Mucosa of descending colon (tissue), 3 donors: ENCODE measurements at regions not wholly inside any gene's neighbourhood (a gene's known extent, or its start where the extent isn't known, plus 50 kb on each side); places are given as distances from the start of the nearest gene placed in this dataset.

Experiments
- ATAC-seq: fragments of 200-7000 bp; cut with Tn5 transposase; one replicate; pipeline ENCODE4 v1.9.1; 2020; ENCODE audit warnings: mild to moderate bottlenecking, moderate library complexity
- DNase-seq, 3 donors: peaks; one replicate each; pipeline ENCODE4 v3.0.0-alpha.2; 2020
- H3K36me3 ChIP-seq: fragments of 200-600 bp; one replicate; pipeline ENCODE4 v1.8.0; 2021; ENCODE audit warnings: low read depth, mild to moderate bottlenecking
- H3K4me1 ChIP-seq: fragments of 200-600 bp; one replicate; pipeline ENCODE4 v1.8.0; 2021; ENCODE audit warnings: low read depth, mild to moderate bottlenecking
- H3K4me3 ChIP-seq: fragments of 200-600 bp; one replicate; pipeline ENCODE4 v1.8.0; 2021; ENCODE audit warnings: mild to moderate bottlenecking
- H3K9me3 ChIP-seq: fragments of 200-600 bp; one replicate; pipeline ENCODE4 v1.8.0; 2021; ENCODE audit warnings: mild to moderate bottlenecking
- CTCF ChIP-seq: fragments of 200-600 bp; IDR thresholded peaks from one replicate; pipeline ENCODE4 v1.8.0; 2022; ENCODE audit warnings: antibody characterized with exemption, mild to moderate bottlenecking
- intact Hi-C, 2 donors: fragments of 100-400 bp; cut with DNase I in 1 of 2; cut with micrococcal nuclease in 1 of 2; formaldehyde crosslinking; loops; one replicate each; pipeline versions ENCODE4 v1.11.0 to v1.11.1; 2022; cut with DNase I, micrococcal nuclease
- donor health status: DM: no; HTN: no; CAD: no; lungs with moderate emphysema.
- donor health status: DM: no; HTN: no; CAD: no.
- donor health status: DM: no; HTN: yes; CAD: no.

GRCh38 chr9:24438876-24439275 lies 106.8 kb downstream of the IZUMO3 start:
- no peak for DNase-seq
- intact Hi-C loops, result loop anchor here in 1 of 2 donors (10.0 kb wide), 1 partner anchor 94 kb away; no protein-coding TSS in a partner anchor
- ATAC-seq, result no peak
- H3K36me3 ChIP-seq, result no peaks in the 10 kb centered on the region
- H3K4me1 ChIP-seq, result no peaks in the 10 kb centered on the region
- H3K9me3 ChIP-seq, result no peaks in the 10 kb centered on the region
- no peak overlapping the region for H3K4me3 ChIP-seq
- TF ChIP-seq CTCF, result no peak

GRCh38 chr9:24436761-24437160 lies 108.9 kb downstream of the IZUMO3 start:
- no peaks in the 10 kb centered on the region for H3K4me1 ChIP-seq
- DNase-seq, result no peak
- intact Hi-C loops, result loop anchor here in 1 of 2 donors (10.0 kb wide), 1 partner anchor 92 kb away; no protein-coding TSS in a partner anchor
- no peak for TF ChIP-seq CTCF
- no peaks in the 10 kb centered on the region for H3K9me3 ChIP-seq
- no peaks in the 10 kb centered on the region for H3K36me3 ChIP-seq
- no peak for ATAC-seq
- H3K4me3 ChIP-seq, result no peak overlapping the region

GRCh38 chr9:24434183-24434582 lies 111.5 kb downstream of the IZUMO3 start:
- ATAC-seq (no peak), DNase-seq (no peak)
- Histone ChIP-seq H3K9me3 (no peaks in the 10 kb centered on the region), H3K4me3 (no peak overlapping the region), H3K36me3 (no peaks in the 10 kb centered on the region), H3K4me1 (no peaks in the 10 kb centered on the region)
- TF ChIP-seq CTCF, result no peak
- intact Hi-C loops, result loop anchor here in 1 of 2 donors (10.0 kb wide), 1 partner anchor 89 kb away; no protein-coding TSS in a partner anchor

- ATAC-seq (no peak), DNase-seq (no peak)
- Histone ChIP-seq H3K36me3 (no peaks in the 10 kb centered on the region), H3K9me3 (peaks cover 2% of the 10 kb centered on the region), H3K4me1 (no peaks in the 10 kb centered on the region), H3K4me3 (no peak overlapping the region)
- no peak for TF ChIP-seq CTCF
- intact Hi-C loops, result no loop called here
Observed at GRCh38 chr9:24416136-24416535, 129.6 kb downstream of the IZUMO3 start.

GRCh38 chr9:24413651-24414050 lies 132.0 kb downstream of the IZUMO3 start:
- peaks cover 4% of the 10 kb centered on the region for H3K9me3 ChIP-seq
- no peak for ATAC-seq
- no peak overlapping the region for H3K4me3 ChIP-seq
- no peak for TF ChIP-seq CTCF
- no peaks in the 10 kb centered on the region for H3K36me3 ChIP-seq
- no peaks in the 10 kb centered on the region for H3K4me1 ChIP-seq
- DNase-seq, result no peak
- intact Hi-C loops, result no loop called here

- no peak for TF ChIP-seq CTCF
- DNase-seq (no peak), ATAC-seq (no peak)
- Histone ChIP-seq H3K4me3 (no peak overlapping the region), H3K4me1 (no peaks in the 10 kb centered on the region), H3K36me3 (no peaks in the 10 kb centered on the region), H3K9me3 (no peaks in the 10 kb centered on the region)
- intact Hi-C loops, result no loop called here
Observed at GRCh38 chr9:24398466-24398865, 147.2 kb downstream of the IZUMO3 start.
